PFSK-1 (cell line): ENCODE measurements at regions not wholly inside any gene's neighbourhood (a gene's known extent, or its start where the extent isn't known, plus 50 kb on each side); places are given as distances from the start of the nearest gene placed in this dataset.

ENCODE experiments used
- FOXP2 ChIP-seq: optimal IDR thresholded peaks from 2 replicates; pipeline ENCODE3; 2011; ENCODE audit warnings: borderline replicate concordance, control low read depth, inconsistent platforms; ENCODE audit not compliant: insufficient read depth; ENCODE audit errors: extremely low read length, extremely low read depth
- POLR2AphosphoS5 ChIP-seq: IDR thresholded peaks from 2 replicates; pipeline ENCODE4 v1.6.1; 2012; ENCODE audit warnings: low read depth, mild to moderate bottlenecking, control low read depth, low read length, moderate library complexity
- SIN3A ChIP-seq: IDR thresholded peaks from 2 replicates; pipeline ENCODE4 v1.6.1; 2012; ENCODE audit warnings: mild to moderate bottlenecking, low read length, moderate library complexity, borderline replicate concordance; ENCODE audit not compliant: insufficient read depth
- TAF1 ChIP-seq: IDR thresholded peaks from 2 replicates; pipeline ENCODE4 v1.6.1; 2012; ENCODE audit warnings: low read length, control low read depth, borderline replicate concordance; ENCODE audit not compliant: insufficient read depth
- TF ChIP-seq, protein P1 (sequence below), 2 experiments: IDR thresholded peaks; 2 replicates each; pipeline versions ENCODE4 v1.6.1 to v1.8.0; 2011 to 2012; ENCODE audit warnings: low read depth in 2 of 2, low read length in 2 of 2, control low read depth in 1 of 2, inconsistent platforms in 1 of 2, mild to moderate bottlenecking in 1 of 2, moderate library complexity in 1 of 2; ENCODE audit not compliant: insufficient read depth in 1 of 2

DNA sequence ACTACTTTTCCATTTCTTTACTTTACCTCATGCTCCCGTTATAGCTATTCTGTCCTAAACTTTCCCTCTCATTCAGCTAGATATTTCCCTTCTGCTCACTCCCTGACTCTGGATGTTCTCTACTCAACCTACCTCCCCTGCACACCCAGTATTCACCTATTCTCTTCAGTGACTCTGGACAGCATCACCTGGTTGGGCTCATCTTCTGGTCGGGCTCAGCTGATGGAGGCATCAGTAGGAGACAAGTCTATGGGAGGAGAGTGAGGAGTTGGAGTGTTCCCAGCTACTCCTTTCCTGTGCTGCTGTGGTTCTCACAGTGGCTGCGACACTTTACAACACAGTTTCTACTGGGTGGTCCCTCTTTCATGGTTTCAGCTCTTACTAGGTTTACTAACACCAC is 493.9 kb downstream of the DMAC1 start:
- TF ChIP-seq SIN3A (no peak), TAF1 (no peak), POLR2AphosphoS5 (no peak), FOXP2 (no peak)
- TF ChIP-seq, protein P1, sequence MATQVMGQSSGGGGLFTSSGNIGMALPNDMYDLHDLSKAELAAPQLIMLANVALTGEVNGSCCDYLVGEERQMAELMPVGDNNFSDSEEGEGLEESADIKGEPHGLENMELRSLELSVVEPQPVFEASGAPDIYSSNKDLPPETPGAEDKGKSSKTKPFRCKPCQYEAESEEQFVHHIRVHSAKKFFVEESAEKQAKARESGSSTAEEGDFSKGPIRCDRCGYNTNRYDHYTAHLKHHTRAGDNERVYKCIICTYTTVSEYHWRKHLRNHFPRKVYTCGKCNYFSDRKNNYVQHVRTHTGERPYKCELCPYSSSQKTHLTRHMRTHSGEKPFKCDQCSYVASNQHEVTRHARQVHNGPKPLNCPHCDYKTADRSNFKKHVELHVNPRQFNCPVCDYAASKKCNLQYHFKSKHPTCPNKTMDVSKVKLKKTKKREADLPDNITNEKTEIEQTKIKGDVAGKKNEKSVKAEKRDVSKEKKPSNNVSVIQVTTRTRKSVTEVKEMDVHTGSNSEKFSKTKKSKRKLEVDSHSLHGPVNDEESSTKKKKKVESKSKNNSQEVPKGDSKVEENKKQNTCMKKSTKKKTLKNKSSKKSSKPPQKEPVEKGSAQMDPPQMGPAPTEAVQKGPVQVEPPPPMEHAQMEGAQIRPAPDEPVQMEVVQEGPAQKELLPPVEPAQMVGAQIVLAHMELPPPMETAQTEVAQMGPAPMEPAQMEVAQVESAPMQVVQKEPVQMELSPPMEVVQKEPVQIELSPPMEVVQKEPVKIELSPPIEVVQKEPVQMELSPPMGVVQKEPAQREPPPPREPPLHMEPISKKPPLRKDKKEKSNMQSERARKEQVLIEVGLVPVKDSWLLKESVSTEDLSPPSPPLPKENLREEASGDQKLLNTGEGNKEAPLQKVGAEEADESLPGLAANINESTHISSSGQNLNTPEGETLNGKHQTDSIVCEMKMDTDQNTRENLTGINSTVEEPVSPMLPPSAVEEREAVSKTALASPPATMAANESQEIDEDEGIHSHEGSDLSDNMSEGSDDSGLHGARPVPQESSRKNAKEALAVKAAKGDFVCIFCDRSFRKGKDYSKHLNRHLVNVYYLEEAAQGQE (IDR thresholded peaks at IDR 0.05; ENCODE audit: insufficient read depth in 1 of 2, low read depth in 2 of 2, low read length in 2 of 2), result no peak

GRCh38 chr9:7304627-7304995 is 495.0 kb downstream of the DMAC1 start:
- TF ChIP-seq, protein P1 (IDR thresholded peaks at IDR 0.05; ENCODE audit: insufficient read depth in 1 of 2, low read depth in 2 of 2, low read length in 2 of 2), result no peak
- no peak for TF ChIP-seq FOXP2

DNA sequence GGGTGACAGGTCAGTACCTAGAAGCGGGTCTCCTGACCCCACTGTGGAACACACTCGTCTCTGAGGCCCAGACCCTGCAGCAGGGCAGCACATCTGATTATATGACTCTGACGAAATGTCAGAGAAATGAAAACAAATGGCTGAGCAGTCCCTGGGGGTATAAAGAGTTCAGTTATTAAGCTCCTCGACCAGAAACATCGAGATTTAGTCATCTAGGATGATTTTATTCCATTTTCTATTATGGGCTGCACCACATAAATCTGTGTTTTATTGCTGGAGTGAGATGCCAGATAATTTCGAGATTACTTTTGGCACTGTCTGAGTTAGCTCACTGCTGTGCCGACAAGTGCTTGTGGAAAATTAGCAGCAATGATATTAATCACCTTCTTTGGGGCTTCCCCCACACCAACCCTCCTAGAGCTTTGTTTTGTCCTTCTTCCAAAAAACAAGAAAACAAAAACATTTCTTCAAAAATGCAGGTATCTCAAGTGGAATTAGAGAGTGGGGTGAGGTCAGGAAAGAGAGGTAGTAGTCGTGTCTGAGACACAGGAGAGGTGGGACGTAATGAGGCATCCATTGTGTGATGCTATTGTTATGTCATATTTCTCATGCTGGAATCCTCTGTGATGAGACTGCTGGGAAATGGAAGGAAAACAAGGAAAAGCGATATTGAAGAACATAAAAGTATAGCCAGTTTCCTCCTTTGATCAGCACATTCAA is 495.5 kb downstream of the DMAC1 start:
- no peak for TF ChIP-seq FOXP2
- no peak for TF ChIP-seq SIN3A
- no peak for TF ChIP-seq TAF1
- no peak for TF ChIP-seq POLR2AphosphoS5
- TF ChIP-seq, protein P1 (IDR thresholded peaks at IDR 0.05; ENCODE audit: insufficient read depth in 1 of 2, low read depth in 2 of 2, low read length in 2 of 2), result no peak

DNA sequence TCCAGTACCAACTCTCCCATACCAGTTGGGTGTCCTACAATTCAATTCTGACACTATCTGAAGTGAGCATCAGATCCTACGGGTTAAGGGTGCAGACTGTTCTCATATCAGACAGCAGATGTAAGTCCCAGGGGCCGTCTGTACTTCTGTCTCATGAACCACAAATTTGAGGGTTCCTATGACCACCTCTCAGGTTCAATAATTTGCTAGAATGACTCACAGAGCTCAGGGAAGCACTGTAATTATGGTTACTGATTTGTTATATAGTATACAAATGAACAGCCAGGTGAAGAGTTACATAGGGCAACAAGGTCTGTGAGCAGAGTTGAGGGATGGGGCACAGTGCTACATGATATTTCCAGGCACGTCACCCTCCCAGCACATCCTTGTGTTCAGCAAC is 499.1 kb downstream of the DMAC1 start:
- TF ChIP-seq SIN3A, result no peak
- no peak for TF ChIP-seq POLR2AphosphoS5
- TF ChIP-seq, protein P1 (IDR thresholded peaks at IDR 0.05; ENCODE audit: insufficient read depth in 1 of 2, low read depth in 2 of 2, low read length in 2 of 2), result no peak

GRCh38 chr9:7298123-7298522 is 501.5 kb downstream of the DMAC1 start:
- TF ChIP-seq POLR2AphosphoS5, result no peak
- TF ChIP-seq FOXP2, result no peak
- no peak for TF ChIP-seq TAF1
- TF ChIP-seq, protein P1 (IDR thresholded peaks at IDR 0.05; ENCODE audit: insufficient read depth in 1 of 2, low read depth in 2 of 2, low read length in 2 of 2), result no peak
- TF ChIP-seq SIN3A, result no peak
